Hematopoietic multipotent progenitor cell treated with erythropoietin and hydrocortisone succinate and interleukin-3 and kit ligand, for 15 days (in vitro differentiated cells): ENCODE measurements at regions not wholly inside any gene's neighbourhood (a gene's known extent, or its start where the extent isn't known, plus 50 kb on each side); places are given as distances from the start of the nearest gene placed in this dataset.
"Not testable (repeated sequence)": the region's sequence is repeated elsewhere in the genome, so short reads cannot be mapped to it uniquely, and the experiment has no call there.

Experiments used
- DNase-seq: peaks from one replicate; pipeline ENCODE4 v3.0.0-alpha.2; 2015; ENCODE audit warnings: low spot score

- no peak for DNase-seq
These were observed 369.5 kb downstream of the BRD1 start for GRCh38 chr22:49457946-49458707.

DNA sequence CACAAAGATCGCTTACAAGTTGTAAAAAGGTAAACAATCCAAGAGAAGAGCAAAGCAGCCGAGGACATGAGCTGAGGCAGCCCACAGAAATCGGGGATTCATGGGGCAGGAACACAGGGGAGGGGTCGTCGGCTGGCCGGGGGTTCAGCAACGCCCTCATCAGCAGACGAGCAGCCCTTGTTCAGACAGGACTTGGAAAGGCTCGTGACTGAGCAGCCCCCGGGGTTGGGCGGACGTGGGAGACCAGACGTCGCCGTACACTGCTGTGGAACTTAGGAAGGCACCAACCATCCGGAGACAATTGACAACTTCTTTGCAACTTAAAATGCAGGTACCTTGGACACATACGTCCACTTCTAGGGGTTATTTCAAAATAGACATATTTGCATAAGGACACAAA lies 370.5 kb downstream of the BRD1 start:
- no peak for DNase-seq

GRCh38 chr22:49455595-49455994 lies 372.1 kb downstream of the BRD1 start:
- no peak for DNase-seq

GRCh38 chr22:49454726-49455125 lies 372.9 kb downstream of the BRD1 start:
- DNase-seq: no peak

GRCh38 chr22:49453771-49454170 lies 373.9 kb downstream of the BRD1 start:
- DNase-seq: no peak

DNA sequence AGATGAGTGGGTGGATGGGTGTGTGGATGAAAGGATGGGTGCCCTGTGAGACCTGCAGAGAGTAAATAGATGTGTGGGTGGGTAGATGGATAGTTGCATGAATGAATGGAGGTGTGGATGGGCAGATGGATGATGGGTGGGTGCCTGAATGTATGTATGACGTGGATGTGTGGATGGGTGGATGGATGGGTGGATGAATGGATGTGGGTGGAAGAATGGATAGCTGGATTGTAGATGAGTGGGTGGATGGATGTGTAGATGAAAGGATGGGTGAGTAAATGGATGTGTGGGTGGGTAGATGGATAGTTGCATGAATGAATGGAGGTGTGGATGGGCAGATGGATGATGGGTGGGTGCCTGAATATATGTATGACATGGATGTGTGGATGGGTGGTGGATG lies 374.7 kb downstream of the BRD1 start:
- not testable (repeated sequence) for DNase-seq

DNA sequence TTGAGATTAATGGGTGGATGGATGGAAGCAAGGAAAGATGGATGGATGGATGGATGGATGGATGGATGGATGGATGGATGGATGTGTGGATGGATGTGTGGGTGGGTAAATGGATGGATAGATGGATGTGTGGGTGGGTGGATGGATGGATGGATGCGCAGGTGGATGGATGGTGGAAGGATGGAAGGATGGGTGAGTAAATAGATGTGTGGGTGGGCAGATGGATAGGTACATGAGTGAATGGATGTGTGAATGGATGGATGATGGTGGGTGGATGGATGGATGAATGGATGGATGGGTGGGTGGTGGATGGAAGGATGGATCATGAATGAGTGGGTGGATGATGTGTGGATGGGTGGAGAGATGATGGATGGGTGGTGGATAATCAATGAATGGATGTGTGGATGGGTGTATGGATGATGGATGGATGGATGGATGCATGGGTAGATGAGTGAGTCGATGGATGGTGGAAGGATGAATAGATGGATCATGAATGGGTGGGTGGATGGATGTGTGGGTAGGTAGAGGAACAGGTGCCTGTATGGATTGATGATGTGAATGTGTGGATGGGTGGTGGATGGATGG lies 375.2 kb downstream of the BRD1 start:
- no peak for DNase-seq

DNA sequence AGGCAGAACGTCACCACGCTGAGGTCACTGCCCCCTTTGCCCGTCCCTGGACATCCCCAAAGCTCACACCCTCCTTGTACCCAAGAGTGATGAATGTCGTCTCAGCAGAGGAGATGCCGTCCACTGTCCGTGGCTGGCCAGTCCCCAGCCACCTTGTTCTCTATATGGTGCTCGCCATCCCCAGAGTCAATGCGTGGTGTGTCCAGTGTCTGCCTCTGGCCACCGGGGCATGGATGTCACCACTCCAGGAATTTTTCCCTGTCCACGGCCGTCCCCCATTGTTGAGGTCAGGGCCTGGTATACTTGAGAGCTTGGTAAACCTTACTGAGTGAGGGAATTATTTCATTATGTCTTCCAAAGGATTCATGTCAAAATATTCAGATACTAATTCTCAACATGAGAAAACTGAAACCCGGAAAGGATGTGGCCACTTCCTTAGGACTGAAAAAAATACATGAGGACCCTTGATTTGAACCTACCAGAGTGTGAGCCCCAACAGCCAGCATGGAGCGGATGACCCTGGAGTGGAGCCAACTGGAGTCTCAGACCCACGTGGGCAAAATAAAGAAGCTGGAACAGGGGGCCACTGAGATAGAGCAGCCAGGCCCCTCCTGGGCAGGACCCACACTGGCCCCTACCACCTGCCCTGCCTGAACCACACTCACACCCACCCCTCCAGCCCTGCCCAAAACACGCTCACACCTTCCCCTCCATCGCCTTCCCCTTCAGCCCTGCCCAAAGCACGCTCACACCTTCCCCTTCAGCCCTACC lies 376.4 kb downstream of the BRD1 start:
- no peak for DNase-seq

DNA sequence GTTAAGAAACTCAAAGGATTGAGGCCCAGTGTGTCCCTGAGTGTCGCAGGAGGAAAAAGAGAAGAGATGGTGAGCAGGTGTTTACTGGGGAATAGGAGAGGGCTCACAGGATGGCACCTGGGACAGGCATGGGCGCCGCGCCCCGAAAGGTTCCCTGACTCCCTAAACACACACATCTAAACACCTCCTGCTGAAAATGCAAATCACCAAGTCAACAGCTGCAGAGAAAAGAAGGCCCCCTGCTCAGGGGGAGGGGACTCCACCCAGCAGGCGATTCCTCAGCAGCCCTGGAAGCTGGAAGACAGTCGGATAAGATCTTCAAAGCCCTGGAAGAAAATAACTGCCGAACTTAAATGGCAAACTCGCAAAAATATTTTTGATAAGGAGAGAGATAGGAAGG lies 377.2 kb downstream of the BRD1 start:
- no peak for DNase-seq

GRCh38 chr22:49449811-49450446 lies 377.7 kb downstream of the BRD1 start:
- DNase-seq: no peak

GRCh38 chr22:49449377-49449776 lies 378.3 kb downstream of the BRD1 start:
- DNase-seq: no peak

DNA sequence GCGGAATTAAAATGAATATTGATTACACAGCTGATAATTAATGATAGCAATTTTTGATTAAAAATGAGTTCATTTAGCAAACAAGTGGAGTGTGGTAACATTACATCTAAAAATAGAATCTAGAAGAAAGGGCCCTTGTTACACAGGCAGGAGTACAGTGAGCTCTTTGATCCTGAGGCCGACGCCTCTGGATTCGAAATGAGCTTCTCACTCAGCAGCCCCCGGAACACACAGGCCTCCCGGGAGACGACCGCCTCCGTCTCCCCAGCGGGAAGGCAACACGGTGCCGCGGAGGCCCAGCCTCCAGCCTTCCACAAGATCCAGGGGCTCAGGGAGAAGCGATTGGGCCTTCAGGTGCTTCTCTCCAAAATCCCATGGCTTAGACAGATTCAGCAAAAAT lies 379.1 kb downstream of the BRD1 start:
- DNase-seq: no peak

- no peak for DNase-seq
These were observed 379.8 kb downstream of the BRD1 start for GRCh38 chr22:49447837-49448236.

DNA sequence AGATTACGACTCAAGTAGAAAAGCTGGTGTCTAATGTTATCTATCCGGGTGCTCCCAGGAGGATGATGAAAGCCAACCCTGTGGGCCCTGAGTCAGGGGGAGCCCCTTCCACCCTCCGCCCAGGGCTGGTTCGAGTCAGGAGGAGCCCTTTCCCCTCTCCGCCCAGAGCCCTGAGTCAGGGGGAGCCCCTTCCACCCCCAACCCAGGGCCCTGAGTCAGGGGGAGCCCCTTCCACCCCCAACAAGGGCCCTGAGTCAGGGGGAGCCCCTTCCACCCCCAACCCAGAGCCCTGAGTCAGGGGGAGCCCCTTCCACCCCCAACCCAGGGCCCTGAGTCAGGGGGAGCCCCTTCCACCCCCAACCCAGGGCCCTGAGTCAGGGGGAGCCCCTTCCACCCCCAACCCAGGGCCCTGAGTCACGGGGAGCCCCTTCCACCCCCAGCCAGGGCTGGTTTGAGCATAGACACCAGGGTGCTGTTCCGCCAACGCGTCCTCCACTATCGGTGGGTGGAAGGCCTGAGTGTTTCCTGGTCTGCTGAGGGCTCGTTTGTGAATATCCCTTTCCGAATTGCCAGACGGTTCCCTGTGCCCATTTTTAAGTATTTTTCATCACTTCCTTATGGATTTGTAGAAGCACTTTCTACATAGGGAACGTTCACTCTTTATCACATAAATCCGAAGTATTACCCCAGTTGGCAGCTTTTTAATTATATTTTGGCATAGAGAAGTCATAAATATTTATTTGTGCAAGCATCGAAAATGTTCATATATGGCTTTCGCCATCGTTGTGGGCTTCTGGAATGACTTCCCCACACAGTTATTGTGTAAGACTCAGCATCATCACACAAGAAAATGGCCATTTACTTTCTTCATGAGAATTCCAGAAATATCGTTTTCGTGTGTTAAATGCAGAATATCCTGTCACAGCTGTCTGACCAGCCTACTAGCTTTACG lies 380.6 kb downstream of the BRD1 start:
- DNase-seq: no peak

- DNase-seq: no peak
These were observed 381.4 kb downstream of the BRD1 start for GRCh38 chr22:49446145-49446758.

- DNase-seq: no peak
These were observed 382.9 kb downstream of the BRD1 start for GRCh38 chr22:49444781-49445180.

DNA sequence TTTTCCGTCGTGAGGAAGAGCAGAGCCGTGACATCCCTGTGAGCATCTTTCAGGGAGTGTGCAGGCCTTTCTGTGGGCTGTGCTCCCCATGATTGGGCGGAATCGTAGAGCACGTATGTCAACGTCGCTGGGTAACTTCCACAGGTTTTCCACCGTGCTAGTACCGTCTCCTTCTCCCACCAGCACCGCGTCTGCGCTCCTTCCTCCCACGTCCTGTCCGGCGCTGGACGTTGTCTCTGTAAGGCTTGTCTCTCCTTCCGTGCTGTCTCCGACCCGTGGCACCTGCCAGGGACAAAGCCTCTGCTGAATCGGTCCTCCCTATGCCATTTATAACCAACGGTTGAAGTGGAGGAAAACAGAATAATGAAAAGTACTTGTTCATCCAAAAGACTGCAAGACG lies 386.7 kb downstream of the BRD1 start:
- DNase-seq: no peak

GRCh38 chr22:49439373-49439772 lies 388.3 kb downstream of the BRD1 start:
- DNase-seq: no peak

DNA sequence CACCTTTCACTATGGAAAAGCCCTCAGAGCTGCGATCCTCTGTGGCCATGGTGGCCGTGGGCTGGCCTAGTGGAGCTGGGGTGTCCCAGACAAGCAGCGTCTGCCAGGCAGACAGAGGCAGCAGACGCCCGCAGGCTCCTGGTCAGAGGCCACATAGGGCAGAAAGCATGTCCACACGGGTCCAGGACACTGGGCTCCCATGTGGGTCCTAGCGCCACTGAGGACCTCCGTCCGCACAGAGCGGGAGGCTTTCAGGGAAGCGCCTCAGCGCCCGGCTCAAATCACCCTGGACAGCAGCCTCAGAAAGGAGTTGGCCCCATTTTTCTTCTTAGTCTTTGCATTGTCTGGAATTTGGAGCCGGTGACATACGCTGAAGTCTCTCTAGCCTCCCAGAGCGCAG lies 389.7 kb downstream of the BRD1 start:
- no peak for DNase-seq

GRCh38 chr22:49437356-49437755 lies 390.3 kb downstream of the BRD1 start:
- no peak for DNase-seq

GRCh38 chr22:49436056-49436455 lies 391.6 kb downstream of the BRD1 start:
- DNase-seq: no peak
